Activated T-helper 2 cell treated with anti-CD3 and anti-CD28 coated beads, Interferon-gamma antibody, Interleukin-2, Interleukin-4, amounts not matched to agents 10 μg/mL and 5 μg/mL and 100 μg/mL, durations not matched to agents 14 hours and 24 hours and 36 hours (primary cell): ENCODE measurements at regions not wholly inside any gene's neighbourhood (a gene's known extent, or its start where the extent isn't known, plus 50 kb on each side); places are given as distances from the start of the nearest gene placed in this dataset.
"Not testable (repeated sequence)": the region's sequence is repeated elsewhere in the genome, so short reads cannot be mapped to it uniquely, and the experiment has no call there.

ENCODE experiments used
- DNase-seq: peaks from one replicate; pipeline ENCODE4 v3.0.0; 2021; ENCODE audit warnings: low spot score
- H3K27ac Mint-ChIP-seq: one replicate; pipeline ENCODE4 v1.8.0; 2021; ENCODE audit warnings: mixed read lengths
- H3K27me3 Mint-ChIP-seq: one replicate; pipeline ENCODE4 v1.8.0; 2021; ENCODE audit warnings: low read depth, mixed read lengths
- H3K36me3 Mint-ChIP-seq: one replicate; pipeline ENCODE4 v1.8.0; 2021; ENCODE audit warnings: low read depth, mixed read lengths
- H3K4me1 Mint-ChIP-seq: one replicate; pipeline ENCODE4 v1.8.0; 2021; ENCODE audit warnings: low read depth, mixed read lengths
- H3K4me3 Mint-ChIP-seq: one replicate; pipeline ENCODE4 v1.8.0; 2021; ENCODE audit warnings: low read depth, mild to moderate bottlenecking, moderate library complexity, mixed read lengths
- H3K9me3 Mint-ChIP-seq: one replicate; pipeline ENCODE4 v1.8.0; 2021; ENCODE audit warnings: mixed read lengths
- intact Hi-C: fragments of 100-400 bp; cut with micrococcal nuclease; formaldehyde crosslinking; loops from one replicate; pipeline ENCODE4 v1.15.1; 2023

DNA sequence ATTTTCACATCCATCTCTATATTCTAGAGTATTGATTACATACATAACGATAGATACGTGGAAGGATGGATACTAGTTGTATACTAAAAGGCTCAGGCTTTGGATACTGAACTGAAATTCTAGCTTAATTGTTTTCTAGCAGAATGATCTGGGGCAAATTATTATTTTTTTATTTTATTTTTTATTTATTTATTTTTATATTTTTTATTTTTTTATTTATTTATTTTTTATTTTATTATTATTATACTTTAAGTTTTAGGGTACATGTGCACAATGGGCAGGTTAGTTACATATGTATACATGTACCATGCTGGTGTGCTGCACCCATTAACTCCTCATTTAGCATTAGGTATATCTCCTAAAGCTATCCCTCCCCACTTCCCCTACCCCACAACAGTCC is 432.6 kb upstream of the GRM7 start:
- H3K27ac Mint-ChIP-seq, H3K36me3 Mint-ChIP-seq, H3K4me1 Mint-ChIP-seq, intact Hi-C loops, DNase-seq, H3K4me3 Mint-ChIP-seq, H3K27me3 Mint-ChIP-seq: not testable (repeated sequence)
- peaks cover 41% of the 10 kb centered on the region for H3K9me3 Mint-ChIP-seq

DNA sequence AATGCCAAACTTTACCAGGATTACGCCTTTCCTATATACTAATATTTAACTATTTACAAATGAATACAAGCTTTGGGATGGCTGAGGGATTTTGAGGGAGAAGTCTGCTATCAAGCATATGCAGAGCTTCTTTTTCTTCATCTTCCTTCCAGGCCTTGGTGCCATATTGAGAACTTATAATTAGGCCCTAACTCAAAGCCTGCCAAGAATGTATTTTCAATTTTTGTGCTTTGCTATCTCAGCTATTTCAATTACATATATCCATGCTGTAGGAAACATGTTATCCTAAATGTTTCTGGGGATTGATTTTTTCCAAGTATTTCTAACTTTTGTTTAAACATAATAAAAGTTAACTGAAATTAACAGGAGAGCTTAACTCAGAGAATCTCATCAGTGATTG is 425.0 kb upstream of the GRM7 start:
- Mint-ChIP-seq H3K4me1 (no peaks in the 10 kb centered on the region), H3K27me3 (no peaks in the 10 kb centered on the region), H3K4me3 (no peak overlapping the region), H3K27ac (no peak overlapping the region), H3K36me3 (no peaks in the 10 kb centered on the region), H3K9me3 (peaks cover 11% of the 10 kb centered on the region)
- no peak for DNase-seq
- intact Hi-C loops, result no loop called here

DNA sequence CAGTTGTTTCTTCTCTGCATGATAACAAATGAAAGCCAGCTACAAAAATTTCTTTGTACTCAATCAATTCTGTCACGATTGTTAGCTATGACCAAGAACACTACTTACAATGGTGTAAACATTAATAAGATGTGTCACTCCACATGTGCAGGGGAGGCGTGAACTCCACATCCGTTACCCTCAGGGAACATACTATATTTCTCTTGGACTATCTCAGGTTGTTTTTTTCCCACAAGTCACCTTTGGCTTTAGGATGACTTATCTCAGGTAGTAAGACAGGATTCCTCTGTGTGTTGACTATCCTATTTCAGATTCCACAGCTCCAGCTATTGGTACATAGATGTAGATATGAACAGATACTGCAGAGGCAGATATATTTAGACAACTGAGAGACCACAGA is 423.3 kb upstream of the GRM7 start:
- no peak overlapping the region for H3K27ac Mint-ChIP-seq
- H3K9me3 Mint-ChIP-seq, result peaks cover 9% of the 10 kb centered on the region
- no peaks in the 10 kb centered on the region for H3K27me3 Mint-ChIP-seq
- no peak overlapping the region for H3K4me3 Mint-ChIP-seq
- intact Hi-C loops, result no loop called here
- no peaks in the 10 kb centered on the region for H3K4me1 Mint-ChIP-seq
- DNase-seq, result no peak
- no peaks in the 10 kb centered on the region for H3K36me3 Mint-ChIP-seq

DNA sequence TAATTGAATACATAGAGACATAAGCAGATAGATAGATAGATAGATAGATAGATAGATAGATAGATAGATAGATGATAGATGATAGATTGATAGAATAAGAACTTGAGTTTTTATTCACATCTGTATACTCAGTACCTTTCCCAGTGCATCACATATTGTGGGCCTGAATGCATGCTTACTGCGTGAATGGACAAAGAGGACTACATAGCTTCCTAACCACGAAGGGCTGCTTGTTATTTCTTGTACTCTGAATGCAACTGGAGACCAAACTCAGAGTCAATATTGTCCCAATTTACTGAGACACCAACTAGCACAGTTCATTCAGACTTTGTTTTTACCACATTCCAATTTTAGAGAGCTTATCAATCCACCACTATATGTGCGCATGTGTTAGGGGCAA is 422.9 kb upstream of the GRM7 start:
- H3K27ac Mint-ChIP-seq, result no peak overlapping the region
- no peaks in the 10 kb centered on the region for H3K36me3 Mint-ChIP-seq
- no peaks in the 10 kb centered on the region for H3K27me3 Mint-ChIP-seq
- intact Hi-C loops, result no loop called here
- H3K4me3 Mint-ChIP-seq, result no peak overlapping the region
- no peaks in the 10 kb centered on the region for H3K4me1 Mint-ChIP-seq
- peaks cover 9% of the 10 kb centered on the region for H3K9me3 Mint-ChIP-seq
- no peak for DNase-seq

DNA sequence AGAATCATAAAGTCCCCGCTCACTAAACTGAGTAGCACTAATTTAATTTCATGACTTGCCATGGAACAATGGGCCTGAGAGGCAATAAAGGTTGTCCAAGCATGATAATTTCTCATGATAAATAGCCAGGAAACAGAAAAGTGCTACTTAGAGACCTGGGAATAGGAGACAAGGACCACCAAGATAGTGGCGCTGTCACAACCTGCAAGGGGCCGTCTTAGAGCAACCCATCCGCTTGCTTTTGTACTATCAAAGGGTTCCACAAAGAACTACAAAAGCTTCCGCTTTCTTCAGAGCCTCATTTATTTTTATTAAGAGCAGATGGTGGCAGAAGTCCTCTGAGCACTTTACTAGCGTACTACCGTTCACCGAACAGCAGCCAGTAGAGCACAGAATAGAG is 421.7 kb upstream of the GRM7 start:
- H3K9me3 Mint-ChIP-seq, result peaks cover 5% of the 10 kb centered on the region
- no peak for DNase-seq
- no peaks in the 10 kb centered on the region for H3K36me3 Mint-ChIP-seq
- no peaks in the 10 kb centered on the region for H3K27me3 Mint-ChIP-seq
- no peaks in the 10 kb centered on the region for H3K4me1 Mint-ChIP-seq
- no peak overlapping the region for H3K27ac Mint-ChIP-seq
- H3K4me3 Mint-ChIP-seq, result no peak overlapping the region
- intact Hi-C loops, result no loop called here

DNA sequence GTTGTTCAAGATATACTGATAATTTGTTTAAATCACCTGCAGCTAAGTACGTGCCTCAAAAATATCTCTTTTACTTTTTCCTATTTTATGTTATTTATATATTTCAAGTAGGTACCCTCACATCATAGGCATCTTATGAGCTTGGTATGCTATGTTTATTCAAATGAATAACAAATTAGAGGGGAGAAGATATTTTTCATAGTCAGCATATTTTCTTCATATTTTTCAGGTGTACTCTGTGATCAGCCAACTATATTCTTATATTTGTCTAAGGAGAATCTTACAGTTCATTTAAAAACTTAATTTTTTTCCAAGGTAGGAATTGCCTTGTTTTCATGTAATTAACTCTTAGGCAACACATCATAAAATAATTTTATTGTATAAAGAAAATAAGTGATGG is 421.1 kb upstream of the GRM7 start:
- DNase-seq, result no peak
- Mint-ChIP-seq H3K27ac (no peak overlapping the region), H3K9me3 (peaks cover 10% of the 10 kb centered on the region), H3K36me3 (no peaks in the 10 kb centered on the region), H3K4me3 (no peak overlapping the region), H3K4me1 (no peaks in the 10 kb centered on the region), H3K27me3 (no peaks in the 10 kb centered on the region)
- intact Hi-C loops, result no loop called here

DNA sequence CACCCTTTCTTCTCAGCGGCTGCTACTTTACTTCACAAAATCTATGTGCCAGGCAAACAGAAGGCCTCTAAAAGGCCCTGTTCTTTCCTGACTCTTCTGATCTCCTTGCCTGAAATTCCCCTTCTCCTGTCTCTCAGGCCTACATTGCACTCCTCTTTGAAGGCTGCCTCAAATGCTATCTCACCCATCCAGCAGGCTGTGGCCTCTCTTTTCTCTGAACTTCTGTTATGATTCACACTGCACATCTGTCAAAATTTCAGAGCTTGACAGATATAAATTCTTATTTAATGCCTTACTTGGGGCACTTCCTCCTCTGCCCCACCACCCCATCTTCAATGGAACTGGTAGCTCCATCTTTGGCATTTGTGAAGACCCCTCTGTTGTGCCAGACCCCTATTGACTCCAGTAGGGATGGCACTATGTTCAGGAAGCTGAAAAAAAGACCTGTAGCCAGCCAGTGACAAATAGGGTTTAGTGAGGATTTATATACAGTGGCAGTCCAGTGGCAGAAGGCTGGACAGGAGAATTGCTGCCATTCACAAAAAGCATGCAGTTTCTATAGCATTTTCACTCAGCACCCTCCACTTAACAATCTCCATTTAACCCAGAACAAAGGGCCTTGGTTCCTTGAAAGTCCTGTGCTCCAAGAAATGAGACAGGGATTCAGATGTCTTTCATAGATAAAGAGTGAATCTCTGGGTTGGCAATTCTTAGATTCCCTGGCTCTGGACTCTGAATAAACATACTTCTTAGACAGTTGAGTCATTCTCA is 415.8 kb upstream of the GRM7 start:
- Mint-ChIP-seq H3K4me1 (no peaks in the 10 kb centered on the region), H3K9me3 (peaks cover 20% of the 10 kb centered on the region), H3K27me3 (no peaks in the 10 kb centered on the region), H3K27ac (no peak overlapping the region), H3K36me3 (no peaks in the 10 kb centered on the region), H3K4me3 (no peak overlapping the region)
- DNase-seq, result no peak
- intact Hi-C loops, result no loop called here

DNA sequence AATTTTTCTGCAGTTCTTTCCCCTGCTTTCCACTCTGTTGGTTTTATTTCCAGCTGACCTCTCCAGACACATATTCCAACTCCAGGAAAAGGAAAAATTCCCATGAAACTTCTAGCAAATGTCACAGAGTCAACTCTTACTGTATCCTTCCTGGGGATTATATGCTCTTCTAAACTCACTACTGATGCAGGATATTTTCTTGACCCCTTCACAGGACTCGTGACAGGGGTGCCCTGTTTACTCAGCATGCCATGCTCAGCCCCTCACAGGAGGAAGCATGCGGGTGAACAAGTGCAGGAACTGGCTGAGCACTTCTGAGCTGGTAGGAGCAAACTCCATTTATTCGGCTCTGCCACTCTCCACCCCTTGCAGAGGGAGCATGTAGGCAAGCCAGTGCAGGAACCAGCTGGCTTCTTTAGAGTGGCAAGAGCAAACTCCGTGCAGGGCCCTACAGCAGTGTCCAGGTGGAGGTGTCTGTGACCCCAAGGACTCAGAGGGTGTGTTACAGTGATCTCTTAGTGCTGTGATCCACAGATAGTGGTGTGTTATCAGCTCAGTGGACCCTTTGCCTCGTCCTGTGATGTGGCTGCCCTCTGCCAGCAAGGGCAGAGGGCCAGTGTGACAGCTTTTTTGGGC is 413.6 kb upstream of the GRM7 start:
- no peak overlapping the region for H3K4me3 Mint-ChIP-seq
- no peaks in the 10 kb centered on the region for H3K36me3 Mint-ChIP-seq
- no peaks in the 10 kb centered on the region for H3K27me3 Mint-ChIP-seq
- intact Hi-C loops, result no loop called here
- no peaks in the 10 kb centered on the region for H3K4me1 Mint-ChIP-seq
- no peak overlapping the region for H3K27ac Mint-ChIP-seq
- DNase-seq, result no peak
- peaks cover 24% of the 10 kb centered on the region for H3K9me3 Mint-ChIP-seq

DNA sequence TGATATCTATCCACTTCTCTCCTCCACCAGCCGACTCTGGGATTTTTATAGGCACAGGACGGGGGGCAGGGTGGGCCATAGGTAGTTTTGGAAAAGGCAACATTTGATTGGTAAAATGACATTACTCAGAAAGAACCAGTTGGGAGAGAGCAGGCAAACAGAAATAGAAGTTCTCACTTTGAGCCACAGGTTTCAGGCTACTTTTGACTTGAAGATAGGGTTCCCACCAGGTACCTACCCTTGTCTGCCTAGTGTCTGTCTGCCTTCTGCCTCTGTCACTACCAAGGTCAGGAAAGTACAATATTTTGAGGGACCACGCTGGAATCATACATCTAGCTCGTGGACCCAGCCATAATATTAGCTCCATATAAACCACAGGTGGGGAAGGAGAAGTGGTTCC is 412.9 kb upstream of the GRM7 start:
- H3K4me1 Mint-ChIP-seq, result no peaks in the 10 kb centered on the region
- intact Hi-C loops, result no loop called here
- DNase-seq, result no peak

DNA sequence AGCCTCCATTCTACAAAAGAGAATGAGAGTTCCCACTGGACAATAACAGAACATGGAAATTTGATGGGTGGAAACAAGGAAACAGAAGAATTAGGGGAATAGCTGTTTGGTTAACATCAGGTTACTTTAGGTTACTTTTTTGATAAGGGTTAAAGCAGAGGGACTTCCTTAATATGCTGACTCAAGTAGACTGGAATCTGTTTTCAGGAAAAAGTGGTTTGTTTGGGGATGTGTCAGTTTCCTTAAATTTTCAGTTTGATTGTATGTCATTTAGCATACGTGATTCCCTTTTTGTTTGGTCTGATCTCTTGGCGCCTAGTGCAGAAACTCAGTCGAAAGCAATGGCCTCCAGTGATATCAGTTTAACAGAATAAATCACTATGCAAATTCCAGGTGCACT is 411.8 kb upstream of the GRM7 start:
- no peak overlapping the region for H3K4me3 Mint-ChIP-seq
- H3K36me3 Mint-ChIP-seq, result no peaks in the 10 kb centered on the region
- no peaks in the 10 kb centered on the region for H3K4me1 Mint-ChIP-seq
- no peaks in the 10 kb centered on the region for H3K27me3 Mint-ChIP-seq
- H3K27ac Mint-ChIP-seq, result no peak overlapping the region
- intact Hi-C loops, result no loop called here
- no peak for DNase-seq
- H3K9me3 Mint-ChIP-seq, result peaks cover 33% of the 10 kb centered on the region

More for the DNA sequence above, 412.9 kb upstream of the GRM7 start:
- Mint-ChIP-seq H3K27me3 (no peaks in the 10 kb centered on the region), H3K27ac (no peak overlapping the region), H3K9me3 (peaks cover 24% of the 10 kb centered on the region), H3K36me3 (no peaks in the 10 kb centered on the region), H3K4me3 (no peak overlapping the region)

DNA sequence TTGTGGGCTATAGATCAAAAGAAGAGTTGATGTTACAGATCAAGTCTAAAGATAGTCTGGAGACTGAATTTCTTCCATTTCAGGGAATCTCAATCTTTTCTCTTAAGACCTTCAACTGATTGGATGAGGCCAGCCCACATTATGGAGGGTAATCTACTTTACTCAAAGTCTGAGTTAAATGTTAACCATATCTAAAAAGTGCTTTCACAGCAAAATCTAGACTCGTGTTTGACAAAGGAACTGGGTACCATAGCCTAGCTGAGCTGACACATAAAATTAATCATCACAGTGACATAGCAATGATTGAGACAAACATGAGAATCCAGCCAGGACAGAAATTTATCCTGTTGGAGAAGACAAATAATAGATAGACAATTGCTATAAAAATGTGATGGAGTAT is 407.9 kb upstream of the GRM7 start:
- H3K4me3 Mint-ChIP-seq, result no peak overlapping the region
- no peak overlapping the region for H3K27ac Mint-ChIP-seq
- intact Hi-C loops, result no loop called here
- no peak for DNase-seq
- H3K4me1 Mint-ChIP-seq, result no peaks in the 10 kb centered on the region
- H3K36me3 Mint-ChIP-seq, result no peaks in the 10 kb centered on the region
- H3K27me3 Mint-ChIP-seq, result no peaks in the 10 kb centered on the region
- H3K9me3 Mint-ChIP-seq, result peaks cover 19% of the 10 kb centered on the region

DNA sequence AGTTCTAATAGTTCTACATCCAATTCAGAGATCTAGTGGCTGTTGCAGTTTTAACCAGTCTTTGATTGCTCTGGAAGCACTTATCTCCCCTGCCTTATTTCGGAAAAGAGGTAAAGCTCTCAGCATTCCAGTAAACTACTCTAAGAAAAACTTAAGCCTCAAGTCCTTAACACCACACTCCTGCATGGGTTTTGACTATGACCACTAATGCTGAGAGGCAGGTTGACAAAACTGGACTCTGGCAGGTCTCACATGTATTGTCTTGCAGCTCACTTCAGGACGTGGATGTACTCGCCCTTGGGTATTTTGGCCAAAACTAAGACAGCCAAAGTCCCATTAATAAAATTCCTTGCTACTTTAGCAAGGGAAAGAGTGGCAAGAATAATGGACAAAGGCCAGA is 405.9 kb upstream of the GRM7 start:
- H3K9me3 Mint-ChIP-seq, result peaks cover 19% of the 10 kb centered on the region
- no peak overlapping the region for H3K4me3 Mint-ChIP-seq
- no peak for DNase-seq
- H3K27me3 Mint-ChIP-seq, result no peaks in the 10 kb centered on the region
- H3K27ac Mint-ChIP-seq, result no peak overlapping the region
- H3K4me1 Mint-ChIP-seq, result no peaks in the 10 kb centered on the region
- no peaks in the 10 kb centered on the region for H3K36me3 Mint-ChIP-seq
- intact Hi-C loops, result no loop called here

DNA sequence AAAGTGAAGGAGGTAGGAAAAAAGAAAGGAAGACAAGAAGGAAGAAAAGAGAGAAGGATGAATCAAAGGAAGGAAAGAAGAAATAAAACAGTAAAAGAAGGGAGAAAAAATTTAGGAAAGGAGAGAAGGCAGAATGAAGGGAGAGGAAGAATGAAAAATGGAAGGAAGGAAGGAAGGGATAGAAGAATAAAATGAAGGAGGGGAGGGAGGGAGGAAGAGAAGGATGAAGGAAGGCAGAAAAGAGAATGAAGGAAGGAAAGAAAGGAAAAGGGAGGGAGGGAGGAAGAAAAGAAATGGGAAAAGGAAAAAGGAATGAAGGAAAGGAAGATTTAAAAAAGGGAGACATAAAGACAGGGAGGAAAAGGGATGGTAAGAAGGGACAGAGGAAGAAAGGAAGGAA is 393.7 kb upstream of the GRM7 start:
- H3K4me3 Mint-ChIP-seq, result no peak overlapping the region
- H3K36me3 Mint-ChIP-seq, result no peaks in the 10 kb centered on the region
- peaks cover 29% of the 10 kb centered on the region for H3K9me3 Mint-ChIP-seq
- no peak overlapping the region for H3K27ac Mint-ChIP-seq
- no peaks in the 10 kb centered on the region for H3K27me3 Mint-ChIP-seq
- intact Hi-C loops, result no loop called here
- no peak for DNase-seq
- no peaks in the 10 kb centered on the region for H3K4me1 Mint-ChIP-seq
